ENCODE measurements at regions not wholly inside any gene's neighbourhood (a gene's known extent, or its start where the extent isn't known, plus 50 kb on each side); places are given as distances from the start of the nearest gene placed in this dataset.
"Not testable (repeated sequence)": the region's sequence is repeated elsewhere in the genome, so short reads cannot be mapped to it uniquely, and the experiment has no call there.

DNA sequence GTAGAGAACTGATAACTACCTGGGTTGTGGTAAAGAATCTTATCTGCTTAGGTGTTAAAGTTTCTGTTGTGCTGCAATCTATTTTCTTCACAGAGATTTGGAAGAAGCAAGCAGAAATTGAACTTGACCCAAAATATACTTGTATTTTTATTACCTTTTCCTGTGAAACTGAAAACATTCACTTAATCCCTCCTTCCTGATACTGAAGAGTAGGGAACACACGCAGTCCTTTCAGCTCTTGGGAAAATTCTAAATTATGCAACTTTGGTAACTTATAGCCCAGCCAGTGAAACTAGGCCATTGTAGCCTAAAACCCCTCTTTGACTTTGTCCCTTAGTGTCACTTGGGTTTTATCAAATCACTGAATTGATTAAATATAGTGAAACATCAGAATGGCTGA, 128.4 kb upstream of the MEIS1 start:
- DNase-seq = no peak

DNA sequence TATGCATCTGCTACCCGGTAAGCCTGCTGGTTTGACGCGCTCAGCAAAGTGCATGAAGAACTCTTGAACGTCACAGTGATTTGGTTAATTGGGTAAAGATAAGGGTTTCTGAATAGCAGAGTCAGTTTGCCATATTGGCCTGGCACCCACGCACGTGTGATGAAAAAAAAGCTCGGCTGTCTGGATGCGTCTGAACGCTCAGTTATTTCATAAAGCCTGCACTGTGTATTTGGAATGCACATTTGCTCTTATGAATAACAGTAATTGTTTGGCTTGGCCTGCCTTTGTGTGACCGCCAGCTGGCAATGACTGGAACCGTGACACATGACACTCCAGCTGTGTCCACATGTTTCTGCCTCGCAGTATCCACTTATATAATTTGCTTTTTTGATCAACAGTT, 129.2 kb upstream of the MEIS1 start:
- DNase-seq = peak; percentile 39

- no peak for DNase-seq
These were observed 131.5 kb upstream of the MEIS1 start for GRCh38 chr2:66303471-66303870.

DNA sequence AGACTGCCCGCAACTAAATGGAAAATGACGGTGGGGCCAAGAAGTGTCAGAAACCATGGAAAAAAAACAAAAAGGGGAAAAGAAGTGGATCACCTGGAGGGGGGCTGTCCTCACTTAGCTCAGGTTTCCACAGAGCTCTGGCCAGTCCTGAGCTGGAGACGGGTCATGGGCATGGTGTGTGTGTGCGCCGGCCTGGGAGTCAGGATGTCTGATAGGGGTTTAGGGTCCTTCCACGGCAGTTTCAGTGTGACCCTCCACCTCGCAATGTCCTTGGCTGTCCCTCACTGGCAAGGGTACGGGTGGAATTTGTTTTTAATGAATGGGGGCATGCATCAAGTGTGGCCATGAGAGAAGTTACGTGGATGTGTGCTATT, 133.2 kb upstream of the MEIS1 start:
- no peak for DNase-seq

DNA sequence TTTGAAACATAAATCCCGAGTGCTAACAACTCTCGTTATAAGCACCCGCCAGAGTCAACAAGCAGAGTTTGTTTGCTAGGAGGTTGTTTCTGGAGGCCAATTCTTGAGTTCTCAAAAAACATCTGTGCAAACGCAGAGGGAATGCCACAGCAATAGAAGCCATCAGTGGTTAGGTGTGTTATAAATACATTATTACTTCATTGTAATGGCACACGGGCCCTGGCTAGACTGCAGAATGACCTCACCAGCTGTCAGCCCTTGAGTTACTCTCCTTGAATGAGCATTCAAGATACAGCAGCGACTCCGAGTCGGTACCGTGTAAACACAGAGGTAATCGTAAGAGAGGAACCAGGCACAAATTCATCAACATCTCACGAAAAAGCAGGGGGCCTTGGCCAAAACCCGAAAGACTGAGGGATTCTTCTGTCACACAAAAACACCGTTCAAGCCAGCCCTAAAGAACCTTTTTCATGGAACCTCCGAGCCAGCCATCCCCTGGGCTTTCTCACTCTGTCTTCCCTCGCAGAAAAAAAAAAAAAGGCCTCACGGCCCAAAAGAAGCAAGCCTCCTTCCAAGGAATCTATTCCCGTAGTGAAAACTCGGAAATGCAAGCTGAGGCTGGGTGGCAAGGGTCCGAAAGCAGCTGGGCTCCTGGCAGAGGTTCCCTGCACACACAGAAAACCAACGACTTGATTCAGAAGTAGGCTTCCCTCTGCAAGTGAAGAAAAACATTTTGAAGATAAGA, 133.7 kb upstream of the MEIS1 start:
- peak; percentile 9 for DNase-seq

DNA sequence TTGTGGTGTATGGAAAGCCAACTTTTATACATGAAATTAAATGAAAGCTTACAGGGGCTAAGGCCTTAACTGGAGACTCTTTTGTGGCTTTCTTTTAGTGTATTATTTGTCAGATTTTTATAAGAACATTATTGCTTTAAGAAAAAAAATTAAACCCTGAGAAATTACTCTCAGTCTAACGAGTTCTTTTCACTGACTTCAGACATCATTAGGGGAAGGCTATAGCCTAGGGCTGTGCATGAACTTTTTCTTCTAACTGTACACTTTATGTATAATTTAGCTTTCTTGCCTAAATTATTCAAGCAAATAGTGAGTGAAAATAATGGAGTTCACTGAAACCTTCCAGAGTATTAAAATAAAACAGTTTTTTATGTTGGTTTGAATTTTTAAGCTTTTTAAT, 151.1 kb upstream of the MEIS1 start:
- DNase-seq = no peak

GRCh38 chr2:66281980-66282379, 152.9 kb upstream of the MEIS1 start:
- DNase-seq = no peak

DNA sequence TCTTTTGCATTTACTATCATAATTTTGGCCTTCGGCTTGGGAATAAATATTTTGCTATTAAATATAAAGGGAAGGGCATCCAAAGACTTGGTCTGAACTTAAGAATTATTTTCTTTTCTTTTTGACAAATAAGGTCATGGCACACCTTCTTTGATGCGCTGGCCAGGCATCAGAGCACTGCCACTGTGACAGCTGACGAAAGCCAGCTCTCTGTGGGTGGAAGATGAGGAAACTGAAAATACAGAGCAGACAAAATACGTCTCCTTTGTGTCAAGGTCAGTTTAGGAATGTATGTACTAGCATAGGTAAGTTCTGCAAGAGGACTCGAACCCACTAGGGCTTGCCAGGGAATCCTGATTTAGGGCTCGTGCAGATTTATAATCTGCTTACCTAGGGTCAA, 155.9 kb upstream of the MEIS1 start:
- DNase-seq = no peak

DNA sequence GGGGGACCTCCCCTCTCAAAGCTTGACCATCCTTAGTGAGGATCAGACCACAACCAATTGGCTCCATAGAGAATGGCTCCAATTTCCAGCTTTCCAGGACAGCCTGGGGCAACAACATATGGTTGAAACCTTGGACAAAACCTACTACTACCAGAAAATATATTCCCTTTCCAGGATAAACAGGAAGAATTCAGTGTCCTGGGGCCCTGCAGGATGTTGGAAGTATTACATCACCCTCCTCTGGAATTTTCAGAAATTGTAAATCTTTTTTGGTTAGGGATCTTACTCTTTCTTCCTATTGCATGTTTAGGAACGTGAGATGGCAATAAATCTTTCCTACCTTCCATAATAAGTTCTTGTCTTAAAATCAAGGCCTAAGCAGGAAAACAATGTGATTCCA, 158.9 kb upstream of the MEIS1 start:
- DNase-seq = peak; percentile 1

DNA sequence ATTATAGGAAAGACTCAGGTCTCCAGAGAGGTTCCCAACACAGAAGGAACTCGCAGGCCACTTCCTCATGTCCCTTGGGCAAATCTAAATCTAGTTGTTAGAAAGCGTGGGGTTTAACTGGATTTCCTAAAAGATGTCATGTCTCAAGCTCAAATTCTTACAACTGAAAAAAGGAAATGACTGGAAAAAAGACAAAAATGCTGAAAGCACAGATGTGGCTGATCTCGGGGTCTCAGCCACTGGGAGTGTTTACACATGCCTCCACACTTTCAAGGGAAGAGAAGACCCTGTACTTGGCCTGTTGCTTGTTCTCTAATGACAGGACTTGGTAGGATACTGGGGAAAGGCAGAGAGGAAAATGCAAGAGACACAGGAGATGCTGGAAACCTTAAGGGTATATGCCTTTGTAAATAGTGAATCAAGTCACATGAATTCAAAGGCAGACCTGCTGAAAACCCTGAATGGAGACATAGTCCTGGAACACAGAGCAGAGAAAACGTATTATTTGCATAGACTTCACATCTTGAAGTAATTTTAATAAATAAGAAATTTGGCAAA, 160.9 kb upstream of the MEIS1 start:
- DNase-seq = no peak

DNA sequence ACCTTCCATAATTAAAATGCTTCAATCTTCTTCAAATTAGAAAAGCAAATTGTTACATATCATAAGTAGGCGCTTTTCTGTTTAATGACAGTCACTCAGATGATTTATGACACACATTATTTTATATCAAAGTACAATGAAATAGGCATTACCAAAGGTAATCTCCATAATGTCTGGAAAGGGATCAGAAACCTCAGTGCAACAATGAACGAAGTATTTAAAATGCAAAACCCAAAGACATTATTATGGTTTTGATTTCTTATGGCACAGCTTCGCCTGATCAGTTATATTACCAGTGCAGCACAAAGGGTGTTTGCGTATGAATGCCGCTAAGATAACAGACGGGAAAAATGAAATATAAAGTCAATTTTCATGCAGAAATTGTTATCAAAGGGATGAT, 162.2 kb upstream of the MEIS1 start:
- DNase-seq = no peak

DNA sequence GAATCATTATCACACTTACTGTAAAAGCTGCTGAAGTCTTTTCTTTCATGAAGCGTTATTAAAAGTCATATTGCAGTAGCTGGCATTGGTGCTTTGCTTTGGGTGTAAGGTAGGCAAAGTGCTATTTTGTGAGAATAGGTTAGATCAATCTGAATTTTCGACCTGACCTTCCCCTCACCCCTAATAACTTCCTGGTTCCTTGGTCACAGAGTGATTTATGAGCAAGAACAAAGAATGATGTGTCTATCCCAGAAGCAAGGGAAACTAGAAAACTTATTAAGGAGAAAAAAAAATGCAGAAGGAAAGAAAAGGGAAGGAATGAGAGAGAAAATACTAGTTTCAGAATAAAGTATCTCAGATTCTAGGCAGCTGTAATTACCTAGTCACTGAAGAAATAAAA, 163.1 kb upstream of the MEIS1 start:
- DNase-seq = no peak

DNA sequence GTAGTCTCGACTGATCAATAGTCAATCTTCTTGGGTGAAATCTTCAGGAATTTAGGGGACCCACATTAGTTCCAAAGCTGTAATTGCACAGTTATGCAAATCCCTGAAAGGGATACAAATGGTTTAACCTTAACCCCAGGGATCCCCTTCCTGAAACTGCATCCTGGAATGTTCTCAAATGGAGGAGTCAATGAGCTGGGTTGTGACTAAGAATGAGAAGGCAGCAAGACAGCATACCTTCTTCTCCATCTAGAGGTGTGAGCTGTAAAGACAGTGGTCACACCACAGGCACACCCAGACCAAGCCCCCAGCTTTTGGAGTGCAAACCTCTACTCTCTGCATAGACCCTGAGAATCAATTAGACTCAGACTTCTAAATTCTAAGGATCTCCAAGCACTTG, 164.7 kb upstream of the MEIS1 start:
- no peak for DNase-seq

DNA sequence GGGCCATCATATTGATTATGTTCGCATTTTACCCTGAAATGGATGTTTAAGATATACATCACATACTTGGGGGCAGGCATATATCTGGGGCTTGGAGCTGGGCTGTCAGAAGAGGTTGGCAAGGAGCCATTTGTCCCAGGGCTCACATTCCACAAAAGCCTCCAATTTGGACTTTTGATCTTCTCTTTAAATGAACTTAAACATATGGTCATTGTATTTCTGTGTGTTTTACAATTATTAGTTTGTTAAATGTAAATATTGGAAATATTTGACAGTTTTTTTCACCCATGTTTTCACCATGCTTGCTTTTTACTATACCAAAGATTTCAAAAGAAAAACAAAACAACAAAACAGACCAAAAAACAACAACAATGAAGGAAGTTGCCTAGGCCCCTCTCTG, 165.8 kb upstream of the MEIS1 start:
- DNase-seq = no peak

- DNase-seq = no peak
These were observed 166.2 kb upstream of the MEIS1 start for GRCh38 chr2:66268756-66269155.

GRCh38 chr2:66264354-66264753, 170.6 kb upstream of the MEIS1 start:
- no peak for DNase-seq

GRCh38 chr2:66255867-66256266, 179.1 kb upstream of the MEIS1 start:
- no peak for DNase-seq

- no peak for DNase-seq
These were observed 179.8 kb upstream of the MEIS1 start for GRCh38 chr2:66255136-66255535.

GRCh38 chr2:66253066-66253465, 181.9 kb upstream of the MEIS1 start:
- DNase-seq = no peak

- no peak for DNase-seq
These were observed 182.8 kb upstream of the MEIS1 start for GRCh38 chr2:66252109-66252508.

- DNase-seq = no peak
These were observed 183.4 kb upstream of the MEIS1 start for GRCh38 chr2:66251573-66251972.

- not testable (repeated sequence) for DNase-seq
These were observed 185.8 kb upstream of the MEIS1 start for GRCh38 chr2:66249089-66249488.

- not testable (repeated sequence) for DNase-seq
These were observed 191.1 kb upstream of the MEIS1 start for GRCh38 chr2:66243809-66244208.

DNA sequence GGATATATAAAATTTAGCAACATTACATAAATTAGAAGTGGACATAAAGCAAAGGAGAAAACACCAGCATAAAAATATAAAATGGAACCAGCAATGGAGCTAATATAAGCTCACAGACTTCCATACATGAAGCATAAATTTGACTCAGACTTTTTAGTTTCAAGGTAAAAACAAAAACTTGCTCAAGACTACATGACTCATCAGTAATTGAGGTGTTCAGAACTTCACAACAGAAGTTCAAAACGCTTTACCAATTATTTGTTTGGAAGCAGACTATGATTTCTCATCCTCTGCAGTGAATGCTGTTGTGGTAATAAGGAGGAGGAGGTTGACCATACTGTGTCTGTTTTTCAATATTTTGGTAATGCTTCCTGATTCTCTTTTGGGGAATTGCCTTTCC, 192.0 kb upstream of the MEIS1 start:
- DNase-seq = not testable (repeated sequence)
